HG03103 (cell line): ENCODE measurements at regions not wholly inside any gene's neighbourhood (a gene's known extent, or its start where the extent isn't known, plus 50 kb on each side); places are given as distances from the start of the nearest gene placed in this dataset.

Experiments used
- ATAC-seq: cut with Tn5 transposase; IDR thresholded peaks from one replicate; pipeline ENCODE4 v1.9.1; 2021; ENCODE audit warnings: low read depth; ENCODE audit not compliant: unreplicated experiment

DNA sequence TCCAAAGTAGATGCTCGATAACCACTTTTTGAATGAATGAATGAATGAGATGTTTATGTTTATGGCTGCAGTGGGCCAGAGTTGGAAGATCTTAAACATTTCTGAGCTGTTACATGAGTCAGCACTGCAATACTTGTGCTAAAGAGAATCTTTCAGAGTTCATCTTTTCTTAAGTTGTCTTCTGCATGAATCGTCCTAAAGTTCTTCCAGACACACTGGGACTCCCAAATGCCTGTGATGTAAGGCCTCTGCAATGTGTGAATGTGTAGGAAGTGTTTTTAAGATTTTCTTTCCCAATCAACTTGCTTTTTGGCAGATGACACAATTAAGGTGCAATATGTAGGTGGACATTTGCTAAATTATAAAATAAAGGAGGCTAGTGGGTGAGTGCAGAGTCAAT lies 50.3 kb upstream of the TRIM9 start:
- ATAC-seq: no peak

DNA sequence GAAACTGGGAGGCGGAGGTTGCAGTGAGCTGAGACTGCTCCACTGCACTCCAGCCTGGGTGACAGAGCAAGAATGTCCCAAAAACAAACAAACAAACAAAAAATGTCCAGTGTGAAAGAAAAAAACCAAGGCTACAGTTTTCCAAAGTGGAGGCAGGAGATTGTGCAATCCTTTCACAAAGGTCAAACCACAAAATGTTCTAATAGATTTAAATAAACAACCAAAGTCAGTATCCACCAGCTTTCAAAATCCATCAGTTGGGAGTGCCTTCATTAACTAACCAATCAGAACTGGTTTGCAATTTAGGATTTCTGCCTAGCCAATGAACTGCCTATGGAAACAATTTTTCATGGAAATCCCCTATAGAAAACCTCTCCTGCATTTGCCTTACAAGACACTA lies 52.3 kb upstream of the TRIM9 start:
- ATAC-seq: no peak

DNA sequence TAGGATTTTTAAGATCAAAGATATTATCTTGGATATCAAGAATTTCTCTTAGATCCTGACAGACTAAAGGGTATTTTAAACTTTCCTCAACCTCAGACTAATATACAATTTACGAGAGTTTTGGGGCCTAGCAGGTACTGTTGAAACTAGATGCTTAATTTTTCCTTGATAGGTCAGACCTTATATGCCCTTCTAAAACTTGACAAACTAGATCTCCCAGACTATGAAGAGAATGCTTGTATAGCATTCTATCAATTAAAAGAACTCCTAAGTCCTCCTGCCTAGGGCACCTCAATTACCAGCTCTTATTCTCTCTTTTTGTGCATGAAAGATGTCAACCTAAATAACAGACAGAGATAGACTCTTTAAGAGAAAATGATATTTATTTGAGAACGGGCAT lies 60.4 kb upstream of the TRIM9 start:
- ATAC-seq: no peak

DNA sequence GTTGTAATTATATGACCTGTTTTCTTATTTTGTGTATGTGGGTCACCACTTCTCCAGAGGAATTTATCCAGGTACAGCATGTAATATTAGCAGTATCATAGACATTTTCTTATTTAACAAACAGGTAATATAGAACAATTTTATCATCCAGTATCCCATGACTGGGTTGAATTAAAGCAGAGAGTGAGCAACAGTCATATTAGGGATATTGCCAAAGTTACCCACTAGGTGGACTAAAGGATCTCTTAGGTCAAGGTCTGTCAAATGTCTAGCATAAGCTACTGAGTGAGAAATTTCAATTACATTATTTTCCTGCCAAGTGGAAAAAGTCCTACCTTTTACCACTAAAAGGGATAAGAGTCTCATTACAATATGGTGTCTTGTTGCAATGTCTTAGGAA lies 62.1 kb upstream of the TRIM9 start:
- ATAC-seq: no peak

DNA sequence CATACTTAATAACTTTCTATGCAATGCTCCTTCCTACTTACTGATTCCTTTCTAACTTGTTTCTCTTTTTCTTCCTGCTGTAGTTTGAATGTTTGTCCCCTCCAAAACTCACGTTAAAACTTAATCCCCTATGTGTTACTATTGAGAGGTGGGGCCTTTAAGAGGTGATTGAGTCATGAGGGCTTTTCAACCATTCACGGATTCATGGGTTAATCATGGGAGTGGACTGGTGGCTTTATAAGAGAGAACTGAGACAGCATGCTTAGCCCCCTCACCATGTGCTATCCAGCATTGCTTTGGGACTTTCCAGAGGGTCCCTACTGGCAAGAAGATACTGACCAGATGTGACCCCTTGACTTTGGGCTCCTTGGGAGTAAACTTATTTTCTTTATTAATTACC lies 66.0 kb upstream of the TRIM9 start:
- ATAC-seq: no peak

DNA sequence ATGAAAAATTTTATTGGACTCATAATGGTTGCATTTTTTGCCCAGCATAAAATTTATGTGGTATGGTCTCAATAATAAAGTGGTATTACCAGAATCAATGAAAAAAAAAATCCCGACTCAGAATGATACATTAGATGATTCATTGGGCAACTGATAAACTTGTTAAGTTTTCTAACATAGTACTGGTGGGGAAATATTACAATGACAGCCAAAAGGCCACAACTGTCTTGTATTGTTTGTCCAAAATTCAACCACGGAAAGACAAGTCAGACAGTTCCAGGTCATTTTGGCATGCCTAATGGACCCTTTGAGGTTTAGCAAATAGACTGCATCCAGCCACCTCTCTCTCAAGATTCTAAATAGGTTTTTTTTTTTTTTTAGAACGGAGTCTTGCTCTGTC lies 70.5 kb upstream of the TRIM9 start:
- ATAC-seq: no peak

DNA sequence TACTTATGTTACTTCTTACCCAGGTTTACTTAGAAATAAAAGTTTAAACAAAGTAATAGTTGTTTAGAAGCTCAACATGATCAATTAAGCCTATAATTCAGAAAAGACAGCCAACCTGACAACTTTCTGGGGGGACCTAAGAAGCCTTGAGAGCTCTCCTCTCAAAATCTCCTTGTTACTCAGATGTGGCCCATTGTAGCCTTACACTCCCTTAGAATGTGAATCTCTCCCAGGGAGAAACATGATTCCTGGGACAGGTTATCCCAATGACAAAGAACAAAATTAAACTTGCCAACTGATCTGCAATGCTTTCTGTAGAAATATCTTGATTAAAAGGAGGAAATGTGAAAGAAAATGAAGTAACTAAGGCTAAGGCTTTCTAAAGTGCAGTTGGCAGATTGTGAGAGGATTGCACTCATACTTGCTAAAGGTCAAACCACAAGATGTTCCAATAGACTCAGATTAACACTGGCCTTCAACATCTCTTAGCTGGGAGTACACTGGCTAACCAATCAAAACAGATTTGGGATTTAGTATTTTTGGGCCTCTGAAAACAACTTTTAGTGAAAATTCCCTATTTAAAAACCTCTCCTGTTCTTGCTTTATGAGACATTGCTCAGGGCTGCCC lies 72.3 kb upstream of the TMX1 start:
- no peak for ATAC-seq

DNA sequence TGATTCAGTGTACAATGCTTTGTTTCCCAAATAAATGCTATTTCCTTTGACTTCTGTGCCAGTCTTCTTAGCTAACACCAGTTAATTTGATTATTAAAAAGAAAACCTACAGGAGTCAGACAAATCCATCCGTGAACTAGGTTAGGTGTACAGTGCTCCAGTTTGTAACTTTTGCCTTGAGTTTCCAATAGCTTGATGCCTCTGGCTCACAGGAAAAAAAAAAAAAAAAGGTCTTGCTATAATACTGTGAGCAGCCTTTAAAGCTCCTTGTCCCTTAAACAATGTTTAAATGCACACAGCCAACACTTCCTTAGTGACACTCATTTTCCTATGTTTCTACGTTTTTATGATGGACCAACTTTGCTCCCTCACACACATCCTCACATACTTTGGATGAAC lies 71.8 kb upstream of the TMX1 start:
- ATAC-seq: no peak

GRCh38 chr14:51173863-51174262 lies 66.2 kb upstream of the TMX1 start:
- no peak for ATAC-seq

- ATAC-seq: no peak
Measured at GRCh38 chr14:51176839-51177238, 63.2 kb upstream of the TMX1 start.

- peak; percentile 84 for ATAC-seq
Measured at GRCh38 chr14:51180577-51180976, 59.5 kb upstream of the TMX1 start.

DNA sequence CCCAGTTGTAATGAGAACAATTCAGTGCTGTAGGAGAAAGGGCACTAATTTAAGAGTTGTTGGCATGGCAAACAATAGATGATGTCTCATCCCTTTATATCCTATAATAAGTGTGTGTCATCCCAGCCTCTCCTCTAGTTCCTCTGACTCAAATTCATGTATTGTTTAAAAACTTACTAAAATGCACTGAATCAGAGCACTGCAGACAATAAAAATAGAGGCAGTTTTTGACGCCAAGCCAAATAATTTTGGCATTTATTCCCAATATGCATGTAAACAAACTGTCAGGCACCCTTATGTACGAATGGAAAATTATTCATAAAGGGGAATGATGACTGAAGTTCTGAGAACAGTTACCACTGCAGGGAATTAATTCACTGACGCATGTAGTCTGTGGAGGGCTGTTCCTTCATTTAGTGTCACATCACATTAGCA lies 57.9 kb upstream of the TMX1 start:
- no peak for ATAC-seq

DNA sequence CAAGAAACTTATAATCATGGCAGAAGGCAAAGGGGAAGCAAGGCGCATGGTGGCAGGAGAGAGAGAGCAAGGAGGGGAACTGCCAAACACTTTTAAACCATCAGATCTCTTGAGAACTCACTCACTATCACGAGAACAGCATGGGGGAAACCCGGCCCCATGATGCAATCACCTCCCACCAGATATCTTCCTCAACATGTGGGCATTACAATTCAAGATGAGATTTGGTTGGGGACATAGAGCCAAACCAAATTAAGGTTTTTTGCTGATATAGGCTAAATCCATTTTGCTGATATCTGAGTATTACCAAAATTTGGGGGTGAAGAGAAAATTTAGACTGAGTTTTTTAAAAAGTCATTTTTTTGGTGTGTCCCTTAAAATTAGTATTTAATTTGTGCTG lies 54.9 kb upstream of the TMX1 start:
- ATAC-seq: no peak

DNA sequence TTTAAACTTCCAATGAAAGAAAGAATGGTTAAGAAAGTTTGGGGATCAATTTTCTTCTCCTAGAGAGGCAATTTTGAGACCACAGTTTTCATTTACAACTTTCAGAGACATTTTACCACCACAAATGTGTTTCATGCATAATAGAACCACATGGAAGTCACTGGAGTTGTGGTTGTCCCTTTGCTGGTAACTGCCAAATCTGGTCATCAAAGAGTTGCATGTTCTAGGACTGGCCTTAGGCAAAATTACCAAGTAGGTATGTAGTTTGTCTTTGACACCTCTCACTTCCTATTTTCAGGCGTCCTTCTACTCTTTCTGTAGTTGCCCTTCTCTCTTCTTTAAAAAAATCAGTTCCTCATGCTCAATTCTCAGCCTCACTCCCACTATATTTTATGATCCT lies 54.3 kb upstream of the TMX1 start:
- ATAC-seq: peak; percentile 65

- ATAC-seq: no peak
Measured at GRCh38 chr14:51188566-51189185, 51.4 kb upstream of the TMX1 start.

GRCh38 chr14:51189600-51190376 lies 50.3 kb upstream of the TMX1 start:
- ATAC-seq: no peak
